HUES6 (cell line): ENCODE measurements at regions not wholly inside any gene's neighbourhood (a gene's known extent, or its start where the extent isn't known, plus 50 kb on each side); places are given as distances from the start of the nearest gene placed in this dataset.

Experiments used
- H3K27ac ChIP-seq: 2 replicates; pipeline ENCODE4 v1.7.0; 2013; ENCODE audit warnings: low read depth, mild to moderate bottlenecking, low read length, inconsistent platforms
- H3K27me3 ChIP-seq: 2 replicates; pipeline ENCODE4 v1.6.1; 2013; ENCODE audit warnings: low read length; ENCODE audit not compliant: control insufficient read depth, insufficient read depth
- H3K36me3 ChIP-seq: 2 replicates; pipeline ENCODE4 v1.6.1; 2013; ENCODE audit warnings: low read length; ENCODE audit not compliant: control insufficient read depth, insufficient read depth
- H3K4me1 ChIP-seq: 2 replicates; pipeline ENCODE4 v1.6.1; 2013; ENCODE audit warnings: low read length; ENCODE audit not compliant: control insufficient read depth, insufficient read depth
- H3K4me3 ChIP-seq: 2 replicates; pipeline ENCODE4 v1.5.1; 2013; ENCODE audit warnings: low read depth, low read length
- H3K9ac ChIP-seq: one replicate; pipeline ENCODE4 v1.6.1; 2013; ENCODE audit warnings: mild to moderate bottlenecking, low read length
- H3K9me3 ChIP-seq: 2 replicates; pipeline ENCODE4 v1.6.1; 2013; ENCODE audit warnings: low read depth, low read length; ENCODE audit not compliant: control insufficient read depth, insufficient read depth

GRCh38 chr7:68311958-68312357 lies 1286.3 kb upstream of the AUTS2 start:
- Histone ChIP-seq H3K36me3 (no peaks in the 10 kb centered on the region), H3K4me3 (no peak overlapping the region), H3K9me3 (no peaks in the 10 kb centered on the region; the same call in 1 of the 2 replicates), H3K27ac (no peak overlapping the region), H3K9ac (no peak overlapping the region), H3K4me1 (no peaks in the 10 kb centered on the region), H3K27me3 (no peaks in the 10 kb centered on the region)

GRCh38 chr7:68313806-68314205 lies 1284.5 kb upstream of the AUTS2 start:
- H3K27me3 ChIP-seq: no peaks in the 10 kb centered on the region
- no peaks in the 10 kb centered on the region for H3K4me1 ChIP-seq
- H3K9ac ChIP-seq: no peak overlapping the region
- H3K27ac ChIP-seq: no peak overlapping the region
- no peaks in the 10 kb centered on the region; the same call in 1 of the 2 replicates for H3K9me3 ChIP-seq
- H3K36me3 ChIP-seq: no peaks in the 10 kb centered on the region
- H3K4me3 ChIP-seq: no peak overlapping the region

- Histone ChIP-seq H3K4me3 (no peak overlapping the region), H3K36me3 (no peaks in the 10 kb centered on the region), H3K27ac (no peak overlapping the region), H3K9ac (no peak overlapping the region), H3K4me1 (no peaks in the 10 kb centered on the region), H3K27me3 (no peaks in the 10 kb centered on the region), H3K9me3 (no peaks in the 10 kb centered on the region; the same call in 1 of the 2 replicates)
These were observed 1284.1 kb upstream of the AUTS2 start for GRCh38 chr7:68314208-68314607.

GRCh38 chr7:68317476-68317875 lies 1280.8 kb upstream of the AUTS2 start:
- H3K4me3 ChIP-seq: no peak overlapping the region
- H3K9me3 ChIP-seq: no peaks in the 10 kb centered on the region; the same call in 1 of the 2 replicates
- H3K36me3 ChIP-seq: no peaks in the 10 kb centered on the region
- H3K27ac ChIP-seq: no peak overlapping the region
- H3K9ac ChIP-seq: no peak overlapping the region
- H3K4me1 ChIP-seq: no peaks in the 10 kb centered on the region; the same call in 1 of the 2 replicates
- H3K27me3 ChIP-seq: no peaks in the 10 kb centered on the region

- Histone ChIP-seq H3K36me3 (no peaks in the 10 kb centered on the region), H3K9me3 (no peaks in the 10 kb centered on the region; the same call in 1 of the 2 replicates), H3K4me3 (no peak overlapping the region), H3K27me3 (no peaks in the 10 kb centered on the region), H3K27ac (no peak overlapping the region), H3K9ac (no peak overlapping the region), H3K4me1 (no peaks in the 10 kb centered on the region; the same call in 1 of the 2 replicates)
These were observed 1279.2 kb upstream of the AUTS2 start for GRCh38 chr7:68319061-68319460.

- Histone ChIP-seq H3K27ac (no peak overlapping the region), H3K9ac (no peak overlapping the region), H3K4me3 (no peak overlapping the region)
These were observed 1277.1 kb upstream of the AUTS2 start for GRCh38 chr7:68321076-68321639.

GRCh38 chr7:68321776-68322496 lies 1276.3 kb upstream of the AUTS2 start:
- no peak overlapping the region for H3K4me3 ChIP-seq
- no peaks in the 10 kb centered on the region; the same call in 1 of the 2 replicates for H3K4me1 ChIP-seq
- no peaks in the 10 kb centered on the region for H3K36me3 ChIP-seq
- H3K27me3 ChIP-seq: no peaks in the 10 kb centered on the region
- no peak overlapping the region for H3K27ac ChIP-seq
- H3K9me3 ChIP-seq: peaks cover 7% of the 10 kb centered on the region
- no peak overlapping the region for H3K9ac ChIP-seq

More at GRCh38 chr7:68321076-68321639, 1277.1 kb upstream of the AUTS2 start:
- Histone ChIP-seq H3K27me3 (no peaks in the 10 kb centered on the region), H3K4me1 (no peaks in the 10 kb centered on the region; the same call in 1 of the 2 replicates), H3K36me3 (no peaks in the 10 kb centered on the region), H3K9me3 (peaks cover 3% of the 10 kb centered on the region)

- Histone ChIP-seq H3K27me3 (no peaks in the 10 kb centered on the region), H3K4me1 (no peaks in the 10 kb centered on the region; the same call in none of the 2 replicates), H3K27ac (no peak overlapping the region), H3K9me3 (peaks cover 15% of the 10 kb centered on the region), H3K9ac (no peak overlapping the region), H3K36me3 (no peaks in the 10 kb centered on the region), H3K4me3 (no peak overlapping the region)
These were observed 1273.7 kb upstream of the AUTS2 start for GRCh38 chr7:68324621-68325020.

- peaks cover 21% of the 10 kb centered on the region for H3K9me3 ChIP-seq
- no peak overlapping the region for H3K9ac ChIP-seq
- no peak overlapping the region for H3K27ac ChIP-seq
- H3K4me1 ChIP-seq: no peaks in the 10 kb centered on the region
- no peaks in the 10 kb centered on the region for H3K27me3 ChIP-seq
- no peak overlapping the region for H3K4me3 ChIP-seq
- no peaks in the 10 kb centered on the region for H3K36me3 ChIP-seq
These were observed 1264.1 kb upstream of the AUTS2 start for GRCh38 chr7:68334216-68334615.

- Histone ChIP-seq H3K9ac (no peak overlapping the region), H3K4me1 (no peaks in the 10 kb centered on the region), H3K27me3 (no peaks in the 10 kb centered on the region), H3K36me3 (no peaks in the 10 kb centered on the region), H3K27ac (no peak overlapping the region), H3K4me3 (no peak overlapping the region), H3K9me3 (peaks cover 22% of the 10 kb centered on the region)
These were observed 1263.5 kb upstream of the AUTS2 start for GRCh38 chr7:68334636-68335272.

GRCh38 chr7:68336594-68336993 lies 1261.7 kb upstream of the AUTS2 start:
- Histone ChIP-seq H3K9ac (no peak overlapping the region), H3K4me1 (no peaks in the 10 kb centered on the region), H3K27me3 (no peaks in the 10 kb centered on the region), H3K36me3 (no peaks in the 10 kb centered on the region), H3K4me3 (no peak overlapping the region), H3K9me3 (peaks cover 13% of the 10 kb centered on the region), H3K27ac (no peak overlapping the region)
